Epidermal melanocyte (primary cell): ENCODE measurements at regions not wholly inside any gene's neighbourhood (a gene's known extent, or its start where the extent isn't known, plus 50 kb on each side); places are given as distances from the start of the nearest gene placed in this dataset.

Experiments
- DNase-seq: peaks from one replicate; pipeline ENCODE4 v3.0.0; 2011; ENCODE audit warnings: low spot score; ENCODE audit not compliant: insufficient read length

DNA sequence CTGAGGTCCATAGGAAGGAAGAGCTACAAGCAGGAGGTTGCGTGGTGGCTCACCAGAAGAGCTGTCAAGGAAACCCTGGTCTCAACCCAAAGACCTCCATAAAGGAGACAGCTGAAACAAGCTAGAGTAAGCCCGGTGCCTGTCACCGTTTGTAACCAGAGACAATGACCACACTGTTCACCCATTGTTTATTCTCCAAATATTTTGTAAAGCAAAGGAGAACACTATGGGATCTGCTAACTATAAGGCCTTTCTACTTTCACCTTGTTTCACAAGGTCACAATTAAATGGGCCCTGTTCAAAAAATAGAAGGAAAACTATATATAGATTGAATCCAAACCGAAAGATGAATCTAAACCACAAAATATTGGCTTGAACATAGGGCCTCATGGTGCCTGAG lies 128.9 kb upstream of the TPRG1 start:
- DNase-seq = no peak

DNA sequence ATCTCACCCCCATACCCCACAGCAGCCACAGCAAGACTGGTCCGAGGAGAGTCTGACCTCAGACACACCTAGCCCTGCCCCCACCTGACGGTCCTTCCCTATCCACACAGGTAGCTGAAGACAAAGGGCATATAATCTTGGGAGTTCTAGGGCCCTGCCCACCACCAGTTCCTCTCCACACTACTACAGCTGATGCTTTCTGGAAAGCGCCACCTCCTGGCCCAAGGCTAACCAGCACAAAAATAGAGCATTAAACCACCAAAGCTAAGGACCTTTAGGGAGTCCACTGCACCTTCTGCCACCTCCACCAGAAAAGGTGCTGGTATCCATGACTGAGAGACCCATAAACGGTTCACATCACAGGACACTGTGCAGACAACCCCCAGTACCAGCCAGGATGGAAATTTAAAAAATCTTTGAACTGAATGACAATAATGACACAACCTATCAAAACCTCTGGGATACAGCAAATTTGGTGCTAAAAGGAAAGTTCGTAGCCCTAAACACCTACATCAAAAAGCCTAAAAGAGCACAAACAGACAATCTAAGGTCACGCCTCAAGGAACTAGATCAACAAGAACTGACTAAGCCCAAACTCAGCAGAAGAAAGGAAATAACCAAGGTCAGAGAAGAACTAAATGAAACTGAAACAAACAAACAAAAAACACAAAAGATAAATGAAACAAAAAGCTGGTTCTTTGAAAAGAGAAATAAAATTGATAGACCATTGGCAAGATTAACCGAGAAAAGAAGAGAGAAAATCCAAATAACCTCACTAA lies 122.1 kb upstream of the TPRG1 start:
- no peak for DNase-seq

DNA sequence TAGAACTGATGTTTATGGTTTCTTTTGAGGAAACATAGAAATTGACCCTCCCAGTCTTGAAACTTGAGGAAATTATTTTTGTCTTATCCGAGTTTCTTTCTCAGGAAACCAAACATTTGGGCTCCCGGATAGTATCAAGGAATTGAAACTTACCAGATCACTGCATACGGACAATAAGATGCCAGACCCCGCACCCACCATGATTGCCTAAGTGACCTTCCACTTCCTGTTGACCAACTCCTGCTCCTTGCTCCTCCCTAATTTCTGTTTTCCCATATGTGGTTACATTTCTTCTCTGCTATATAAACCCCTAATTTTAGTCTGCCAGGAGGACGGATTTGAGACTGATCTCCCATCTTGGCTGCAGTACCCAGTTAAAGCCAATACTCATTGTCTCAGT lies 118.4 kb upstream of the TPRG1 start:
- DNase-seq = no peak

DNA sequence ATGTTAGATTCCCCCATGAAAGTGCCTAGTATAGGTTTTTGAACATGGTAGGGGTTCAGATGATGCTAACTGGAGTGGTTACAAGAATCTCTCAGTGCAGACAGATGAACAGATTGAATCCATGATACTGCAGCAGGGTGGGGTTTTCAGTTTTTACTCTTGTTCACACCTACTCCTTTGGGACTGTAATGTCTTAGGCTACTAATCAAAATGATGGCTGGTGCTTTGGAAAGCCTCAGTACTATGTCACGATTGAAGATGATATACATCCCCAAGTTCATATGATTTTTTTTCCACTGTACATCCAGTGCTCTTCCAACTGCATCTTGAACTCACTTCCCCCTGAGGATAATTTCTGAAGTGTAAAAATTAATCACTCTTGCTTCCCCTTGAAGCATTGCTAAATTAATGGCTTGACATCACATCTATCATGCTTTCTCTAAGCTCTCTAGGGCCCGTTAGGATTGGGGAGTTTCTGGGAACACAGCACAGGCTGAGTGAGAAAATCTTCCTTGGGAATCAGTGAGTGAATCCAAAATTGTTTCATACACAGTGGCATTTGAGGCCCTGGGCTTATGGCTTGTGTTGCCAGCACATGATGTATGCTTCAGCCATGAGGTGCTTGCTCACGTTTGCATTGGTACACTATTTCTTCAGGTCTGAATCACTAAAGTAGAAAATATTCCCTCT lies 115.0 kb upstream of the TPRG1 start:
- DNase-seq = no peak

DNA sequence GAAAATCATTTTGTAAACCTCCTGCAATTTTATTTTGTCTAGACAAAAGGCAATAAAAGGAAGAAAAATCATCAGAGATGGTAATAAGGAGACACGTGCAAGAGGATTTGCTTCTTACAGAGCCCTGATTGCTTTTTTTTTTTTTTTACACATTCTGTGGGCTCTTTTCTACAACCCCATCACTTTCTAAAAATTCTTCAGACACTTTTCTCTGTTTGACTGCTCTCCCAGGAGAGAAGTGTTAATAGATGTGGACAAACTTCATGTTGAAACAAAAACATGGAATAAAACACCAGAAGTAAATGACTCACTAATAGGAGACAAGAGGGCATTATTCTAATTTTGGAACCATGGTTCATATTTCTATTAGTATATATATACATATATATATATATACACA lies 114.4 kb upstream of the TPRG1 start:
- DNase-seq = no peak

DNA sequence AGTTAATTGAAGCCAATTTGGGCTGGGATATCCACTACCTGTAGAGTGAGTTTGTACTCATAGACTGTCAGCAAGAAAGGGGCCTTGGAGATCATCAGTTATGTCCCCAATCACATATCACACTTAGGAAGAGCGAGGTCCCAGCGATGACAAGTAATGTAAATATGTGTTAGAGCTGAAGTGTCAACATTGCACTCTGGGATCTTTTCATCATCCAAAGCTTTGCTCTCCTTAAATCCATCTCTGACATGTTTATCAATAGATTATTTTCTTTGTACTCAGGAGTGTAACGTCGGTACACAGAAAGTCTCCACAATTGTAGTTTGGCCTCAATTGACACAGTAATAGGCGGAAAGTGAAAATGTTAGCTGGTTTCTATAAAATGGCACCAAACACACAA lies 113.7 kb upstream of the TPRG1 start:
- no peak for DNase-seq

DNA sequence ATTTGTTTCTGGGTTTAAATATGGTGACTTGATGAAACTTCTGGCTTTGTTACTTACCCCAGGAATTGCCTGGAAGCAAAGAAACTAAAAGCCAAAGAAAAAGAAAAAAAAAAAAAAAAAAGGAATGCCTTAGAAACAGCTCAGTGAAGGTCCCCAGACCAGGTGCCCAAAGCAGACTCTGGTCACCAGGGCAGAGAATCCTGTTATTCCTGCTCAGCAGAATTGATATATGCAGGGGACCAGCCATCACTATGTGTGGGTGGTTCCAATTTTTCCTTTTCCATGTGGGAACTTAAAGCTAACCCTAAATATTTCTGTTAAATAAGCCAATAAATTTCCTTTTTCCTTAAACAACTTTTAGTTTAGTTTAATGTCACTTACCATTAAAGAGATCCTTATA lies 100.8 kb upstream of the TPRG1 start:
- DNase-seq = no peak

DNA sequence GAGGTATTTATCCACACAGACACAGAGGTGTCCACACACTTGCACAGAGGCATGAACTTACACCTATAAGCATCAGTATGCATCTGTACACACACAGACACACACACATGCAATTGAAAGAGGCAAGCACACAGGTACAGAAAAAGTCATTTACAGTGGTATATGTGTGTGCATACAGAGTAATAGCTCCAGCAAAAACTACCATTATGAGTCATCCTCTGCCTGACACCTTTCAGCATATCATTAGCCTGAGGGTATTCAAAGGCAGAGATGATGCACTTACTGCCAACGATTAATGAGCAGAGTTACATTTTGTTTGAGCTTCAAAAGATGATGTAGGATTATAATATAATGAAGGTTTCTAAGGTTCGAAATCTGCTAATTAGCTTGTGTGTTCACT lies 100.3 kb upstream of the TPRG1 start:
- DNase-seq = no peak

DNA sequence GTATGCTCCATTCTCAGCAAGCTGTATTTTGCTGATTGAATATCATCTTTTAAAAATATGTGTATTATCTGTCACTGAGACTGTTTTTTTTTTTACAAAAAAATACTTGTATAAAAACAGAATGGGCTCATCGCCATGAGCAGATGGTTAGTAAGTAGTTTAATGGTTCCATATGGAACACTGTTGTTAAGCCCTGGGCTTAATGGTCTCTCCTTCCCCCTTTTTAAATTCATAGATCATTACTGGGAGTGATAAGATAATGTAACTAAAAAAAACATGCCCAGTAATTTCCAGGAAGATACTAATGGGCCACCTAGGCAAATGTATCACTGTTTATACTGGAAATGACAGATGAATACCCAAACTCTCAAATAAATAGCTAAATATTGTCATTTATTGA lies 95.3 kb upstream of the TPRG1 start:
- DNase-seq = no peak

DNA sequence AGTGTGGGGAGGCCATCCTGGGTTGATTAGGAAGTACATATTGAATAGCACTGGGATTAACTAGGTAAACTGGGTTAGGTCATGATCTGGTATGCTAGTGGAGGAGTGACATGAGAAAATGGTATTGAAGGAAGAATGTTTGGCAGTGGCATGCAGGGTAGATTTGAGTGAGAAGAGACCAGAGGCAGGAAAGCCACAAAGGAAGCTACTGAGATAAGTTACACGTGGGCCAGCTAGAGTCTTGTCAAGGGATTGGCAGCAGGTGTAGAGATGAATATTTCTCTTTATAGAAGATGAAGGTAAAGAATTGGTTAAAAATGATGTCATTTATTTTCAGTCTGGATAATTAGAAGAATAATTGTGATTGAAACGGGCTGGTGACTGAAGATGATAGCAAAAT lies 91.0 kb upstream of the TPRG1 start:
- no peak for DNase-seq

DNA sequence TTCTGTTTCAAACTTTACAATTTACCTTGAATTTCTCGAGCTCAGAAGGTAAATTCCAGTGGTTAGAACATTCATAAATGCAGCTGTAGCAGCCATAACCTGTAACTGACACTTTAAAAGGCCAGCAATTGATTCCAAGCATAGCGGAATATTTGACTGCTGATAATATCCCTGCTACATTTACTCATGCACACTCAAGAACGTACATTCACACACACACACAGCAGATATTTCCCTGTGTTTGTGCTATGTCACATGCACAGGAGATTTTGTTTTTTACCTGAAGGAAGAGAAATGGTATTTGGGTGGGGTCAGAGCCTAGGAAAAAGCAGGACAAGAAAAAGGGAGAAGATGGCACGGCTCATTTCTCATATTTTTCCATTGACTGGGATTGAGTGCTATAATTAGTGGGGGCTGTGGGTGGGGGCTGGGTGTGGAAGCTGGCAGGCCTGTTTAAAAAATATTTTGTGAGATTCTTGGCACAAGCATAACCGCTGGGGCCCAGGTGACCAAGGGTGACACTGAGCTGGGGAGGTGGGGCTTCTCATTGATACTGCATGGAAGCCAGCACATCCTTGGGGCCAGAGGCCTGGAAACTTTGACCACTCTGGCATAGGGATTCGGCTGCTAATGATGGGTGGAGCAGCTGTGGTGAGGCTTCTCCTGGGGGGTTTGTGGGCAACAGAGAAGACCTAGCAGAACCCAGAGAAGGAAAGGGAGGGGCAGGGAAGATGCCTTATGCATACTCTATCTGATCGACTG lies 88.9 kb upstream of the TPRG1 start:
- DNase-seq = no peak

DNA sequence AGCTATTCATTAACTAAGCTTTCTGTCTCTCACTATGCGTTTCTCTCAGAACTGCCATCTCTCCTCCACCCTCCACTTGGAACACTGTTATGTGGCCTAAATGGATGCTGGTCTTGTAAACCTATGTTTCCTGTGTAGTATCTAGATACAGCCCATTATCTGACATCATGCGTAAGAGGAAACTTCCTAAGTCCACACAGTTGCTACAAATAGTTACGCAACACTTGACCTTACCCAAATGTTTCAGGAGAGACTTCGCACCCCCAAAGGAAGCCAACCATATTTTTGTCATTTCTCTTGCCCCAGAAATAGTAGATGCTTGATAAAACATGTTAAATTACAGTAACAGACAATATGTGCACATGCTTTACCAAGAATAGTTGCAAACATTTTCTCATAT lies 87.2 kb upstream of the TPRG1 start:
- DNase-seq = no peak

DNA sequence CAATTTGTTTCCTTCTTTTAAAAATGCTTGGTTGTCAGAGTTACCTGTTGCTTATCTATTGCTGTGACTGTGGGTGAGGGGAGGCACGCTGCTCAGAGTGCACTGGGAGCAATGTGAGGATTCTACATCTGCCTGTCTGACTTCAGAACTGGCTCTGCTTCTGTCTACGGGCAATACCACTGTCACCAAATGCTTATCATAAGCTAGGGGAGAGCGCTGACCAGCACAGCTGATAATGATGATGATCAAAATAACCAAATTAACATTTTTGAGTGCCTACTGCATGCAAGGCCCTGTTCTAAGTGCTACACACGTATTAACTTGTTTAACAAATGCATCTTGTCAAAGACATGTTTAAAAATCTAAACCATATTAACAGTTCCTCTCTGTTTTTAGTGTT lies 79.2 kb upstream of the TPRG1 start:
- no peak for DNase-seq

DNA sequence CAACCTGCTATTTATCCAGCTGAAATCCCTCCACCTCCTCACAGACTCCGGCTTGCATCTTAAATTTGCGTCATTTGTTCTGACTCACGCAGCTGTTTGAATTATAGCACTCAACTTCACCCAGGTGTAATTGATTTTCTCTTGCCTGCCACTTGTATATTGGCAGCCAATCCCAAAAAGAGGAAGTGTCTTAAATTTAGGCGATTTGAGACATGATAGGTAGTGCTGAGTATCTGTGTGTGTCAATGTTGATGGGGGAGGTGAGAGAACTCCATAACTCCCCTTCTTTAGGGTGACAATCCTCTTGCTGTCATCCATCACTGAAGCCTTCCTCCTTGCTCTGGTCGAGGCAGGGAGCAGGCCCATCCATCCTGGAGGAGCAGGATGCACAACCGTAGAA lies 77.2 kb upstream of the TPRG1 start:
- no peak for DNase-seq

DNA sequence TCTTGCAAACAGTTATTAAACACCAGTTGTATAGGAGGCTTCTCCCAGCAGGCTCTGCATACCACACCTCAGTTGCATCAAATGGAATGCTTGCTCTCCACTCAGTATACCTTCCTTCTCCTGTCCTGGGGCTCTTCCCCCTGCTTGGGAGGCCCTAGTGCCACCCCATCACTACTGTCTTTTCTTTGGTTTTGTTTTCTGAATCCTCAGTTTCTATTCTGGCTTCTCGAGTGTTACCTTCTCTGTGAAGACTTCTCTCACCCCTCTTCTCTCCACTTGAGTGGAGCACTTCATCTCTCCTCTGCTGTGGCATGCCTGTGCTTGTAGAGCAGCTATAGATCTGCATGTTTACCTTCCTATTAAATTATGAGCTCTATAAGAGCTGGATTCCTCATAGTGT lies 75.7 kb upstream of the TPRG1 start:
- no peak for DNase-seq

DNA sequence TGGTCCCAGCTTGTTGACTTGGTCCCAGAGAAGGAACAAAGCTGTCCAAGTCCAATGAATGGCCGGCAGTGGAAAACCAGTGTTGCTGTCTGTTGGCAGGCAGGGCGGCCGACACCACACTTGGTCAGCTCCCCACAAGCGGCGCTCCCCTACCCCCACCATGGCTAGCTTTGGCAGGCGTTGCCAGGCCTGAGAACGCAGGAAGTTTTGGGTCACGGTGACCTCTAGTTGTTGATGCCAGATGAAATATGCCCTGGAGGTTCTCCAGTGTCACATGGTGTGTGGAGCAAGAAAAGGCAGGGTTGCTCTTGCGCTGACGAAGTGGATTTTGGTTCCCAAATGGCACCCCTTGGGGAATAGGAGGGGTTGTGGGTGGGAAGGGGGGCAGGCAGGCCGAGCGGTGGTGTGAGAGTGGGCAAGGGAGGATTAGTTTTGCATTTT lies 72.7 kb upstream of the TPRG1 start:
- no peak for DNase-seq

DNA sequence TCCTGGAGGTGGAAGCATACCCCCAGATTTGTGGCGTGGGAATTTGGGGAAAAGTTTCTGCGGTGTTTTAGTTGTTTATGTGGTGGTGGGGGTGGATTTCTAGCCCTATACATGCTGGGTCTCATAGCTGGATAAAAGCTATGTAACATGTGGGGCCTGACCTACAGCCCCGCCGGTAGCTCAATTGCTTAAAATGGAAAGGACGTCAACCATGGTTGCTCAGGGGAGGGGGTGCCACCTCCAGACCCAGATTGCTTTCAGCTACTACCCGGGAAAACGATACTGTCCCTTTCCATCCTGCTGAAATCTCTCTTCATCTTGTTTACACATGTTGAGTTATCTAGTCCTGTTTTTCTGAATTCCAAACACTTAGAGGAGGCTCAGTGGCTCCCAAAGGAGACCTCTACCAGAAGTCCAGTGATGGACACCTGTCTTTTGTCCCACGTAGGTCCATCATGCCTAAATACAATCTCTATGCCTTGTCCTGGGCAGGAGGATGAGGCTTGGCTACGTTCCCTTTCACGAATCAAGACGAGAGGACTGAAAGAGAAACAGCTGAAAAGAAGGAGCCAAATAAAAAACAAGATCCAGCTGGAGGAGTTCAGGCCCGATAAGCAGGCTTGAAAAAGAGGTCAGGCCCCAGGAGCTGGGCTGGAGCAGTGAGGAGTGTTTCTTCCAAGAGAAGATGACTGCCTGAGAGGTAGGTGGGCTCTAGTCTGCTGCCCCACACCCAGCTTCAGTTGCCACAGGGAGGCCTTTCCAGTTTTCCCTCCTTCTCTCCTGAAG lies 72.1 kb upstream of the TPRG1 start:
- DNase-seq = no peak

DNA sequence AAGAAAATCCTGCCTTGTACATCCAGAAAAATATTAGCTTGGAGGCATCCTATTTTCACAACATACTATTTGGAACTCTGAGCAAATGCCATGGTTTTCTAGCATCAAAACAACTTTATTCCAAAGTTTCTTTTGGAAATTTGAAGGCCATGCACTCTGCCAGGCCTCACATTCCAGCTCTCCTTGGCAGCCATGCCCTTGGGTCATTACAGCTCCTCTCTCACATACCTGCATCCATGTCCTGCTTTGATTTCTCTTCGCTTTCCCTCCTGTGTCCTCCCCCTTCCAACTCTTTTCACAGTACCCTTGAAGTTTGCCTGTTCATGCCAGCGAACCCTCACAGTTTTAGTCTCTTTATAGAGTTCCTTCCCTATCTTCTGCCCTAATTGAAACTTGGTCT lies 70.9 kb upstream of the TPRG1 start:
- no peak for DNase-seq

DNA sequence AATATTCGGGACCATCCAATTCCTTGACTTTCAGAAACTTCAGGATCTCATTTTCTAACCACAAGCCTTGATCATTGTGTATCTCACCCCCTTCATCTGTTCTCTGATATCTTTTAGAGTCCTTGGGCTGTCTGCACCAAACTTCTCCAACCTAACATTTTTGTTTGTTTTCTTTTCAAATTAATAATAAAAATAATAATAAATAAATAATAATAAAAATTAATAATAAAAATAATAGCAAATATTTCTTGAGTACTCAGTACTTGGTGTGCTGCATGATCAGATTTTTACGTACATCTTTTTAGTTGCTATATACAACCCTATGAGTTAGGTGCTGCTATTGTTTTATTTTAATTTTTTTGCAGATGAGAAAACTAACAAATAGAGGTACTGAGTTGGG lies 70.2 kb upstream of the TPRG1 start:
- no peak for DNase-seq

DNA sequence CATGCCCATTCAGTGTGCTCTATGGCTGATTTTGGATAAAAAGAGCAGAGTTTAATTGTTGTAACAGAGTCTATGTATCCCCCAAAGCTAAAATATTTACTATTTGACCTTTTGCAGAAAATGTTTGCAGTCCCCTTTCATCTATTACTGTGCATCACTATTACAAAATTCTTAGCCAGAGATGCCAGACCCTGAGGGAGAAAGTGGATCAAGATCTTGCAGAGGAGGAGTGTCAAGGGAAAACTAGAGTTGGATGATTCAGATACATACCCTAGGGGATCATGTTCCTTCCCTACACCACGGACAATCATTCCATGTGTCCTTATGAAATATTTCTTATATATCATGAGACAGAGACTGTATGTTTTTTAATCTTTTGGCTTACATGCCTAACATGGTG lies 68.6 kb upstream of the TPRG1 start:
- no peak for DNase-seq

DNA sequence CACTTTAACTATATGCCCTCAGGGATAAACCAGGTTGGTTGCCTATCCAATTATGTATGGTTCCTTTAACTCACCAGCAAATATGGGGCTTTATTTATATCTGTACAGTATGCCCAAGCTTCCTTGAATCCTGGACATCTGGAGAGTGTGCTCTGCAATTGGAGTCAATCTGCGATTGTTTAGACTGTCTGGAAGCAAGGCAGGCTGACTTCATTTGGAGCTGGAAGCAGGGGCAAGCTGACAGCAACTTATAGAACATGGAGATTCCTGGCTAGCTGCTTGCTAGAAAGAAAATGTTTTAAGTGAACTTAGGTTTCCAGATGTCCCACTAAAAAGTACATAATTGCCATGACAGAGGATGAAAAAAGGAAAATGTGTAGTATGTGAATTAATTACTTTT lies 63.7 kb upstream of the TPRG1 start:
- DNase-seq = no peak

DNA sequence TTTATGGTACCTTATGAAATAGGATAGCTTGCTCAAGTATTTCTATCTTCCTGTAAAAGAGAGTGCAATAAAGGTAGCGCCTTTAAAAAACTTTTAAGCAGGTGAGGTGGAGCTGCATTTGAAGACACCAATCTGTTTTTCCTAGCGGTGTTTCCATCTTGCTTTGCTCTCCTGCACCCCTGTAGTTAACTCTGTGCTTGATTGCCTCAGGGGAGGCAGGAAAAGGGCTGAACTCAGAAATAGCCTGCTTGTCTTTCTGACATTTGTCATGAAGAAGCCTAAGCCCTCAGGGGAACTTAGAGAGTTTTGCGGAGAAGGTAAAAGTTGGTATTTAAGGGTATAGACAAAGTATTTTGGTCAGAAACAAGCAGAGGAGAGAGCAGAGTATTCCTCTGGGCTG lies 63.0 kb upstream of the TPRG1 start:
- no peak for DNase-seq
